A673 (cell line): ENCODE measurements at regions not wholly inside any gene's neighbourhood (a gene's known extent, or its start where the extent isn't known, plus 50 kb on each side); places are given as distances from the start of the nearest gene placed in this dataset.

ENCODE experiments used
- BruUV-seq: library from RNA; stranded (reverse); fragments of 400-500 nt; replicated peaks from 2 replicates; lab custom pipeline; 2021; lab: Mats Ljungman, UMichigan
- CTCF ChIA-PET: fragments of 300-600 bp; sonication (Branson Sonifier 250); formaldehyde crosslinking; loops from one replicate; lab custom pipeline; 2022; ENCODE audit warnings: antibody characterized with exemption; lab: Charles Lee
- POLR2A ChIA-PET: fragments of 300-600 bp; sonication (Branson Sonifier 250); formaldehyde crosslinking; loops from one replicate; lab custom pipeline; 2022; ENCODE audit warnings: antibody characterized with exemption; ENCODE audit not compliant: low non-redundant PET; lab: Charles Lee
- DNase-seq: peaks from one replicate; pipeline ENCODE4 v3.0.0-alpha.2; 2015; ENCODE audit warnings: low spot score
- H3K27ac ChIP-seq: fragments of 200-600 bp; sonication (generic); 2 replicates; pipeline ENCODE4 v1.5.1; 2016; ENCODE audit warnings: mixed run types, low read depth, mild to moderate bottlenecking, mixed read lengths, antibody characterized with exemption, low read length; ENCODE audit not compliant: poor library complexity, severe bottlenecking
- H3K27me3 ChIP-seq: fragments of 200-600 bp; sonication (generic); replicated peaks from 2 replicates; pipeline ENCODE4 v1.6.1; 2017; ENCODE audit warnings: mixed run types, low read depth, mild to moderate bottlenecking, mixed read lengths, antibody characterized with exemption, low read length; ENCODE audit not compliant: insufficient read depth, poor library complexity
- H3K36me3 ChIP-seq: fragments of 200-600 bp; sonication (generic); 2 replicates; pipeline ENCODE4 v1.6.1; 2016; ENCODE audit warnings: mixed run types, mild to moderate bottlenecking, mixed read lengths, antibody characterized with exemption, low read length; ENCODE audit not compliant: insufficient read depth, poor library complexity, severe bottlenecking
- H3K4me1 ChIP-seq: fragments of 200-600 bp; sonication (generic); 2 replicates; pipeline ENCODE4 v1.6.1; 2017; ENCODE audit warnings: mixed run types, mild to moderate bottlenecking, mixed read lengths, antibody characterized with exemption, low read length; ENCODE audit not compliant: insufficient read depth, poor library complexity, severe bottlenecking
- H3K4me3 ChIP-seq: fragments of 200-600 bp; sonication (generic); 2 replicates; pipeline ENCODE4 v1.5.1; 2016; ENCODE audit warnings: low read depth, mixed run types, mild to moderate bottlenecking, mixed read lengths, low read length; ENCODE audit not compliant: poor library complexity, severe bottlenecking
- H3K9me3 ChIP-seq: fragments of 200-600 bp; sonication (generic); 2 replicates; pipeline ENCODE4 v1.6.1; 2016; ENCODE audit warnings: mixed run types, low read depth, mild to moderate bottlenecking, mixed read lengths, antibody characterized with exemption, low read length; ENCODE audit not compliant: poor library complexity, severe bottlenecking
- EZH2 ChIP-seq: fragments of 200-600 bp; sonication (generic); IDR thresholded peaks from 2 replicates; pipeline ENCODE4 v1.6.1; 2017; ENCODE audit warnings: borderline replicate concordance, low read depth, mild to moderate bottlenecking, mixed read lengths, antibody characterized with exemption, low read length; ENCODE audit not compliant: poor library complexity, severe bottlenecking
- intact Hi-C: fragments of 100-400 bp; cut with micrococcal nuclease; formaldehyde crosslinking; loops from one replicate; pipeline ENCODE4 v1.10.0; 2022; ENCODE audit not compliant: unreplicated experiment
- TF ChIP-seq, protein P1 (sequence below): fragments of 300-800, 200-600 bp; sonication (generic); conservative IDR thresholded peaks from 2 replicates; pipeline ENCODE4 v1.5.1; 2017; ENCODE audit warnings: low read depth, mild to moderate bottlenecking, antibody characterized with exemption, low read length, moderate library complexity, mixed read lengths

DNA sequence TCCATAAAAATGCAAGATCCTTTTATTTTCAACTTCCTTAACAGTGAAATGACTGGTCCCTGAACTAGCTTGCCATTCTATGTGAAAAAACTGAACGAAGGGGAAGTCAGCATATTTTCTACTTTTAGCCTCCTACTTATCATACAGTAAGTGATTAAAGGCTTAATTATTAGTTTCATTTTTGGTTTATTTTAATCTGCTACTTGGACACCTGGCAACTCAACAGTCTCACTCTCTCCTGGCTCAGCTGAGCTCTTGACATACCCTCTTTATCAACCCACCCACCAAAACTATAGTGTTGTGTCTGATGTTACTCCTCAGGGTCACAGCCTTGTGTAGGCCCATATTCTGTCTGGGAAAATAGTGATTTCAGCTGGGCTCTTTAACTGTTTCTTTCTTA, 86.2 kb upstream of the CPXCR1 start:
- Histone ChIP-seq H3K36me3 (no peaks in the 10 kb centered on the region), H3K27me3 (no peaks in the 10 kb centered on the region), H3K4me3 (no peak overlapping the region), H3K27ac (no peak overlapping the region), H3K4me1 (no peaks in the 10 kb centered on the region), H3K9me3 (no peaks in the 10 kb centered on the region)
- ChIA-PET CTCF (no interaction called here), POLR2A (no interaction called here)
- intact Hi-C loops: no loop called here
- no peak for TF ChIP-seq EZH2
- TF ChIP-seq, protein P1, sequence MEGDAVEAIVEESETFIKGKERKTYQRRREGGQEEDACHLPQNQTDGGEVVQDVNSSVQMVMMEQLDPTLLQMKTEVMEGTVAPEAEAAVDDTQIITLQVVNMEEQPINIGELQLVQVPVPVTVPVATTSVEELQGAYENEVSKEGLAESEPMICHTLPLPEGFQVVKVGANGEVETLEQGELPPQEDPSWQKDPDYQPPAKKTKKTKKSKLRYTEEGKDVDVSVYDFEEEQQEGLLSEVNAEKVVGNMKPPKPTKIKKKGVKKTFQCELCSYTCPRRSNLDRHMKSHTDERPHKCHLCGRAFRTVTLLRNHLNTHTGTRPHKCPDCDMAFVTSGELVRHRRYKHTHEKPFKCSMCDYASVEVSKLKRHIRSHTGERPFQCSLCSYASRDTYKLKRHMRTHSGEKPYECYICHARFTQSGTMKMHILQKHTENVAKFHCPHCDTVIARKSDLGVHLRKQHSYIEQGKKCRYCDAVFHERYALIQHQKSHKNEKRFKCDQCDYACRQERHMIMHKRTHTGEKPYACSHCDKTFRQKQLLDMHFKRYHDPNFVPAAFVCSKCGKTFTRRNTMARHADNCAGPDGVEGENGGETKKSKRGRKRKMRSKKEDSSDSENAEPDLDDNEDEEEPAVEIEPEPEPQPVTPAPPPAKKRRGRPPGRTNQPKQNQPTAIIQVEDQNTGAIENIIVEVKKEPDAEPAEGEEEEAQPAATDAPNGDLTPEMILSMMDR: no peak
- no peak for DNase-seq
- BruUV-seq: no TSS peak

DNA sequence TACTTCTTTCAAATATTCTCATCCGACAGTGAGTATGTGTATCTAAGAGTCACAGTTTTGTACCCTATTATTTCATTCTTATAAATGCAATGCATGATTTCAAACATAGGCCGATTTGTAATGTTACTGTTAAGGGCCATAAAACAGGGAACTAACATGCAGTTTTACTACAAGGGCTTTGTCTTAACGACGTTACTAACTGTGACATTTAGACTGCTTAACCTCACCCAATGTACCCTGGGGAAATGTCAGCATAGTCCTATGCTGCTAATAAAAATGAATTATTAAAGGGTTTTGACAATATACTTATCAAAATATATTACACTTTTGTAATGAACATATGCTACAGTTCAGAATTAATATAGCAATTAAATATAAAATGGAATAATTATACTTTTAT, 74.8 kb upstream of the CPXCR1 start:
- POLR2A ChIA-PET: no interaction called here
- no TSS peak for BruUV-seq

More for the DNA sequence above, 74.8 kb upstream of the CPXCR1 start:
- H3K36me3 ChIP-seq: no peaks in the 10 kb centered on the region
- TF ChIP-seq, protein P1: no peak
- no peak for TF ChIP-seq EZH2
- CTCF ChIA-PET: no interaction called here
- H3K4me3 ChIP-seq: no peak overlapping the region
- intact Hi-C loops: no loop called here
- H3K27ac ChIP-seq: no peak overlapping the region
- H3K4me1 ChIP-seq: no peaks in the 10 kb centered on the region
- H3K27me3 ChIP-seq: no peaks in the 10 kb centered on the region
- H3K9me3 ChIP-seq: no peaks in the 10 kb centered on the region
- DNase-seq: no peak
